GM21723 (cell line): ENCODE measurements at regions not wholly inside any gene's neighbourhood (a gene's known extent, or its start where the extent isn't known, plus 50 kb on each side); places are given as distances from the start of the nearest gene placed in this dataset.
"Not testable (repeated sequence)": the region's sequence is repeated elsewhere in the genome, so short reads cannot be mapped to it uniquely, and the experiment has no call there.

Source experiments
- ATAC-seq: cut with Tn5 transposase; IDR thresholded peaks from one replicate; pipeline ENCODE4 v1.9.1; 2021; ENCODE audit warnings: mild to moderate bottlenecking, moderate library complexity; ENCODE audit not compliant: unreplicated experiment

- no peak for ATAC-seq
Observed at GRCh38 chr17:64786337-64786736, 124.2 kb upstream of the SMURF2 start.

- ATAC-seq = no peak
Observed at GRCh38 chr17:64785011-64785421, 122.9 kb upstream of the SMURF2 start.

GRCh38 chr17:64784353-64785010 is 122.4 kb upstream of the SMURF2 start:
- ATAC-seq = no peak

GRCh38 chr17:64783556-64784352 is 121.6 kb upstream of the SMURF2 start:
- ATAC-seq = no peak

GRCh38 chr17:64783031-64783461 is 120.9 kb upstream of the SMURF2 start:
- no peak for ATAC-seq

- ATAC-seq = no peak
Observed at GRCh38 chr17:64781810-64782555, 119.9 kb upstream of the SMURF2 start.

- no peak for ATAC-seq
Observed at GRCh38 chr17:64781014-64781756, 119.1 kb upstream of the SMURF2 start.

GRCh38 chr17:64780096-64781013 is 118.2 kb upstream of the SMURF2 start:
- no peak for ATAC-seq

- ATAC-seq = no peak
Observed at GRCh38 chr17:64779376-64780095, 117.4 kb upstream of the SMURF2 start.

GRCh38 chr17:64779098-64779375 is 116.9 kb upstream of the SMURF2 start:
- not testable (repeated sequence) for ATAC-seq

GRCh38 chr17:64778240-64779097 is 116.4 kb upstream of the SMURF2 start:
- no peak for ATAC-seq

- ATAC-seq = no peak
Observed at GRCh38 chr17:64777415-64778239, 115.5 kb upstream of the SMURF2 start.

GRCh38 chr17:64776720-64777414 is 114.8 kb upstream of the SMURF2 start:
- peak; percentile 57 for ATAC-seq

- no peak for ATAC-seq
Observed at GRCh38 chr17:64775701-64776570, 113.8 kb upstream of the SMURF2 start.

- ATAC-seq = no peak
Observed at GRCh38 chr17:64774888-64775540, 112.9 kb upstream of the SMURF2 start.
